HPDE6-E6E7 (cell line): ENCODE measurements at regions not wholly inside any gene's neighbourhood (a gene's known extent, or its start where the extent isn't known, plus 50 kb on each side); places are given as distances from the start of the nearest gene placed in this dataset.
"Not testable (repeated sequence)": the region's sequence is repeated elsewhere in the genome, so short reads cannot be mapped to it uniquely, and the experiment has no call there.

Experiments used
- DNase-seq: peaks from one replicate; pipeline ENCODE4 v3.0.0; 2011; ENCODE audit warnings: missing footprints; ENCODE audit errors: extremely low spot score

- no peak for DNase-seq
These were observed 571.0 kb downstream of the TMTC2 start for GRCh38 chr12:83257726-83258125.

- DNase-seq: no peak
These were observed 569.9 kb downstream of the TMTC2 start for GRCh38 chr12:83256562-83256961.

- DNase-seq: no peak
These were observed 564.2 kb downstream of the TMTC2 start for GRCh38 chr12:83250866-83251265.

GRCh38 chr12:83245156-83245555 is 558.5 kb downstream of the TMTC2 start:
- DNase-seq: no peak

- DNase-seq: no peak
These were observed 557.3 kb downstream of the TMTC2 start for GRCh38 chr12:83244001-83244400.

DNA sequence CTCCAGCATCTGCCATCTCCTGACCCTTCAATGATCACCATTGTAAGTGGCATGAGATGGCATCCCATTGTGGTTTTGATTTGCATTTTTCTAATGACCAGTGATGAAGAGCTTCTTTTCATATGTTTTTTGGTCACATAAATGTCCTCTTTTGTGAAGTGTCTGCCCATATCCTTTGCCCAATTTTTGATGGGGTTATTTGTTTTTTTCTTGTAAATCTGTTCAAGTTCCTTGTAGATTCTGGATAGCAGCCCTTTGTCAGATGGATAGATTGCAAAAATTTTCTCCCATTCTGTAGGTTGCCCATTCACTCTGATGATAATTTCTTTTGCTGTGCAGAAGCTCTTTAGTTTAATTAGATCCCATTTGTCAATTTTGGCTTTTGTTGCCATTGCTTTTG is 547.3 kb downstream of the TMTC2 start:
- not testable (repeated sequence) for DNase-seq

DNA sequence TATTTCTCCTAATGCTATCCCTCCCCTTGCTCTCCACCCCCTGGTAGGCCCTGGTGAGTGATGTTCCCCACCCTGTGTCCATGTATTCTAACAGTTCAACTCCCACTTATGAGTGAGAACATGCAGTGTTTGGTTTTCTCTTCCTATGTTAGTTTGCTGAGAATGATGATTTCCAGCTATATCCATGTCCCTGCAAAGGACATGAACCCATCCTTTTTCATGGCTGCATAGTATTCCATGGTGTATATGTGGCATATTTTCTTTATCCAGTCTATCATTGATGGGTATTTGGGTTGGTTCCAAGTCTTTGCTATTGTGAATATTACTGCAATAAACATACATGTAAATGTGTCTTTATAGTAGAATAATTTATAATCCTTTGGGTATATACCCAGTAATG is 540.3 kb downstream of the TMTC2 start:
- not testable (repeated sequence) for DNase-seq

DNA sequence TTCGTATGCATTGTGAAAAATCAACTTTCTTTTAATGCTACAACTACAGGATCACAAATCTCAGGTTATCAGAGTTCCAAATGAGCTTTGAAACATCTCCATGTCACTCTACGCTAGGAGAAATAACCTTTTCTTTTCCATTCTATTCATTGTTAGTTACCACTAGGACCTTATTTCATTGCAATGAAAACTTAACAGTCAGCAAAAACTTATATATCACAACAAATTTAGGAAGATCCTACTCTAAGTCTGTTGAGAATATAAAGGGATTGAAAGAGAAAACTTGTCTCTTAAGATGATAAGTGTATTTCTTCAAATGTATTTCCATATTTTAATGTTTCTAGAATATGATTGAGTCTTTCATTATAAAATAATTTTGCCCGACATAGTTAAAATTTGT is 539.1 kb downstream of the TMTC2 start:
- DNase-seq: no peak

DNA sequence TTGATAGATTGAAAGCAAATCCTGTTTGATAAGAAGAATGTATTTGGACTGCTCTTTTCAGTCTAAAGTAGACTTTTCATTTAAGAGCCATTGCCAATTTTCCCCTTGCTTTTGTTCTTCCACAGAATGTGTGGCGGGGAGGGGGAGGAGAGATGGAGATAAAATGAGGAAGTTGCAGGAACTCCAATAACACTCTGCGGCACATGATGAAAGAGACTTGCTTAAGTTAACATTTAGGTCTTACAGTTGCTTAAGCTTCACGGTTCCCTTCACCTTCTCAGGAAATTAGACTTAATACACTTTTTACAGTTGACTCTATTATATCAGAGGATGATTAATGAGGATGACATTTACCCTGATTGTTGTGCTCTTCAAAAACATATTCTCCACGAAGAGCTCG is 537.3 kb downstream of the TMTC2 start:
- no peak for DNase-seq

DNA sequence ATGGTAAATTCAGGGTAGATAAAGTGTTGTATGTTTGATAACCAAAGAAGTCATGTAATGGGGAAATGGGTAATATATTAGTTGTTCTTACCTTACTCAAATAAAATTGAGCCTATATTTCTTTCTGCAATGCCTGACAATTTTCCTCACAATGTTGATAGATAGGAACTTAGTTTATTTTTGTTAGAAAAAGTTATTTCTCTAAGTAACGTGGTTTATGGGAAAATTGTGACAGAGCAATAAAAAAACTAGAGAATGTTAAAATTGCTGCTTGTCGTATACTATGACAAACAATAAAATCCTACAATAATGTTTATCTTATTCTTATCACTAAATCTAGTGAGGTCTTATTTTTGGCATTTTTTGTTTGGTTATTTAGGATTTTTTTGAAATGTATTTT is 534.1 kb downstream of the TMTC2 start:
- no peak for DNase-seq

GRCh38 chr12:83216230-83216629 is 529.5 kb downstream of the TMTC2 start:
- DNase-seq: no peak

DNA sequence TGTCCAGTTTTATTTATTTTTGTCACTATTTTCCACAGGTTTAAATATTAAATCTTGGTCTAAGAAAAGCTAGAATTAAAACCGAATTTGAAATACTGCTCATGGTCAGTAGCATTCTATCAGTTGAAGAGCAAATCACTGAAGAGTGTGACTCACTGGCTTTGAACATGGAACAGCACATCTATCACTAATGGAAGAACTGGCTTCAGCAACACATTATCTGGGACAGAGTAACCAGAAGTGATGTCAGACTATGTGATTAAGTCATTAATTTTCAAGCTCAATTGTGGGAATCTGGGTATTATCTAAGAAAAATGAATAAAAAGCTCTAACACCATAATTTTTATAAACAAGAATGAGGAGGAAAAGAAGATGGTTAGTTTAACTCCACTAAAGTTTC is 527.5 kb downstream of the TMTC2 start:
- no peak for DNase-seq

DNA sequence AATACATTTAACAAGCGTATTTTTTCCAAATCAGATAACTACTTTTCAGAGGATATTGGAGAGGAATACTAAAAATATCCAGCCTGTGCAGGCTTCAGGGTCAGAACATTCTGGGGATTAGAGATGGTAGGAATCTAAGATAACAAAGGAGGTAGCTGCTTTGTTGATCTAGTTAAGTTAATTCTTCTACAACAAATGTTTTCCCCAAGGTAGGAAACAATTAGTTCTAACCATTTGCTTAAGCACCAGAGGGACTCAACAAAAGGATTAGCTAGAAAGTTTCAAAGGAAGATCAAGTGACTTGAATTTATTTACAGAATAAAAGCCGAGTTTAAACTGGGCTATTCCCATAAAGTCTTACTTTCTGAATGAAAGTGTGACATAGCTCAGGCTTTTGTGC is 524.2 kb downstream of the TMTC2 start:
- no peak for DNase-seq

DNA sequence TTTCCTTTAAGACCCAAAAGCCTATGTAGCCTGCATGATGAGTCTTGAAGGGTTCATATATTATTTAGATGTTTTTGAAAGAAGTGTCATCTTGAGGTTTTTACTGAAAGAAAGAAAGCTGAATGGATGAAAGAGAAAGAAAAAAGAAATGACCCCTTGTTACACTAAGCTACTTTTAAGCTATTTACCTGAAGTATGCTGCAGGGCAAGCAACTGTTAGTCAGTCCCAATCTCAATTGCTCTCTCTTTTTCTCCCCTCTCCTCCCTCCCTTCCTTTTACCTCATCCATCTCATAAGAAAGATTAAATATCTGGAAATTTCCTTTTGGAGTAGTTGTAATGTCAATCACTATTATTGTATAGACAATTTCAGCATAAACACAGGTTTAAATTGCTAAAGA is 512.4 kb downstream of the TMTC2 start:
- no peak for DNase-seq

- no peak for DNase-seq
These were observed 511.7 kb downstream of the TMTC2 start for GRCh38 chr12:83198291-83199015.

GRCh38 chr12:83197483-83197914 is 510.8 kb downstream of the TMTC2 start:
- no peak for DNase-seq

GRCh38 chr12:83196694-83197350 is 510.1 kb downstream of the TMTC2 start:
- DNase-seq: no peak

- DNase-seq: no peak
These were observed 504.1 kb downstream of the TMTC2 start for GRCh38 chr12:83190631-83191390.

DNA sequence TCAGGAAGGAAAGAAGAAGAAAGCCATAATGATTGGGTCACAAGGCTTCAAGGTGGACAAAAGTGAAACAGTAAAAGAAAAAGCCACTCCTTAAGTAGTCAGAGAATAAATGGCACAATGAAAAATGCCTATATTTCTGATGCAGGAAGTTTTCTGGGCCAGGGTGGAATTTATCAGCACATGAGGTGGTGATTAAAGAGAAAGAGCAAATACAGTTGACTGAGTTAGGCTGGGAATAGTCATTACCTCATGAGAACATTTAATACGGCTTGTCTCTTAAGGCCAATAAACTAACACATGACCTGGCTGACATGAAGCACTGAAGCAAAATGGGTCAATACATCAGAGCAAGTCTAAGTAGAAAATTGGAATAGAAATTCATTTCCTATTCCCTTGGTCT is 499.7 kb downstream of the TMTC2 start:
- no peak for DNase-seq

DNA sequence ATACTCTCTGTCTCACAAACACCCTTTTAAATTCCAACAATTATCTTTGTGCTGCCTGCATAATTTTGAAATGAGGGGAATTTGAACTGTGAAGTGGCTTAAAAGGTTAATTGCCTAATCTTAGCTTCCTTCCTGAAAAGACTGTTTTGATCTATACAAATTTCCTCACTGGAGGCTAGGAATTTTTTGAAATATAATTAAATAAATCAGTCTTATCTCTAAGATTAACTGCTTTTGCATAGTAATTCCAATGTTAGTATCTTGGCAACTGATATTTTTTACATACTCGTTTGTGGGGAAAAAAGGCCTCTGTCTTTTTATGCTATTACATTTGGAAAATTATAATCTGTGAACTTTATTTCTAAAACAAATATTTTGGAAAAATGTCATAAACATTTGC is 498.5 kb downstream of the TMTC2 start:
- no peak for DNase-seq
